B cell (primary cell): ENCODE measurements at regions not wholly inside any gene's neighbourhood (a gene's known extent, or its start where the extent isn't known, plus 50 kb on each side); places are given as distances from the start of the nearest gene placed in this dataset.

ENCODE experiments used
- EZH2 ChIP-seq: IDR thresholded peaks from 2 replicates; pipeline ENCODE4 v1.6.1; 2012; ENCODE audit warnings: borderline replicate concordance, low read depth, mild to moderate bottlenecking, moderate library complexity, low read length; ENCODE audit not compliant: insufficient read depth, poor library complexity, severe bottlenecking
- TF ChIP-seq, protein P1 (sequence below): fragments of 200-600 bp; IDR thresholded peaks from one replicate; pipeline ENCODE4 v1.8.0; 2022; ENCODE audit warnings: antibody characterized with exemption, mild to moderate bottlenecking

DNA sequence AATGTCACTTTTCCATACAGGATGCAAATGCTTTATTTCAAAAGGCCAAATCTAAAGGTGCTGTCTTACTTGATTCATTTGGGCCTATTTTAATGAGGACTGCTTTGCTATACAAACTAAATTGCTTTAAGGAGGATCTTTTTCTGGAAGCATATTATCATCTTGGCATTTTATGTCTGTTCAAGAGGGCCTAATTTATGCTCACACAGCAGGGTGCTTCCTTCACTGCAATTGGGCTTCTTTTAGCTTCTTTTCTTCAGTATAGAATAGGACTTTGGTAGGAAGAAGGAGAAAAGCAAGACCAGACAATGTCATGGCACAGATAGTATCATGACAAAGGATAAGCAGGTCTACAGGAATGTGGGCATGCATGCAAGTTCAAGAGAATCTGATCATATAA lies 222.4 kb upstream of the ANKRD50 start:
- TF ChIP-seq, protein P1, sequence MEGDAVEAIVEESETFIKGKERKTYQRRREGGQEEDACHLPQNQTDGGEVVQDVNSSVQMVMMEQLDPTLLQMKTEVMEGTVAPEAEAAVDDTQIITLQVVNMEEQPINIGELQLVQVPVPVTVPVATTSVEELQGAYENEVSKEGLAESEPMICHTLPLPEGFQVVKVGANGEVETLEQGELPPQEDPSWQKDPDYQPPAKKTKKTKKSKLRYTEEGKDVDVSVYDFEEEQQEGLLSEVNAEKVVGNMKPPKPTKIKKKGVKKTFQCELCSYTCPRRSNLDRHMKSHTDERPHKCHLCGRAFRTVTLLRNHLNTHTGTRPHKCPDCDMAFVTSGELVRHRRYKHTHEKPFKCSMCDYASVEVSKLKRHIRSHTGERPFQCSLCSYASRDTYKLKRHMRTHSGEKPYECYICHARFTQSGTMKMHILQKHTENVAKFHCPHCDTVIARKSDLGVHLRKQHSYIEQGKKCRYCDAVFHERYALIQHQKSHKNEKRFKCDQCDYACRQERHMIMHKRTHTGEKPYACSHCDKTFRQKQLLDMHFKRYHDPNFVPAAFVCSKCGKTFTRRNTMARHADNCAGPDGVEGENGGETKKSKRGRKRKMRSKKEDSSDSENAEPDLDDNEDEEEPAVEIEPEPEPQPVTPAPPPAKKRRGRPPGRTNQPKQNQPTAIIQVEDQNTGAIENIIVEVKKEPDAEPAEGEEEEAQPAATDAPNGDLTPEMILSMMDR, result no peak
- no peak for TF ChIP-seq EZH2
